WTC11 (cell line): ENCODE measurements at regions not wholly inside any gene's neighbourhood (a gene's known extent, or its start where the extent isn't known, plus 50 kb on each side); places are given as distances from the start of the nearest gene placed in this dataset.
A peak's percentile ranks its signal among the peaks of the same experiment; 100 is the strongest.

Experiments used
- ATAC-seq: fragments of 200-7000 bp; cut with Tn5 transposase; 2 replicates; pipeline ENCODE4 v1.10.0; 2021; ENCODE audit warnings: mild to moderate bottlenecking, moderate library complexity
- CTCF ChIA-PET: fragments of 300-600 bp; sonication (Branson Sonifier 250); formaldehyde crosslinking; loops from one replicate; lab custom pipeline; 2021; ENCODE audit warnings: antibody characterized with exemption; lab: Charles Lee
- POLR2A ChIA-PET: fragments of 350-600 bp; sonication (Branson Sonifier 250); formaldehyde crosslinking; loops from one replicate; lab custom pipeline; 2021; ENCODE audit warnings: antibody characterized with exemption; lab: Charles Lee
- DNase-seq: peaks from one replicate; pipeline ENCODE4 v3.0.0; 2021; ENCODE audit warnings: low spot score
- H3K27ac Mint-ChIP-seq: 2 replicates; pipeline ENCODE4 v1.8.0; 2021; ENCODE audit warnings: mixed read lengths
- H3K27me3 Mint-ChIP-seq: 2 replicates; pipeline ENCODE4 v1.8.0; 2021; ENCODE audit warnings: low read depth, mild to moderate bottlenecking, moderate library complexity, mixed read lengths
- H3K36me3 Mint-ChIP-seq: 2 replicates; pipeline ENCODE4 v1.8.0; 2021; ENCODE audit warnings: mixed read lengths
- H3K4me1 Mint-ChIP-seq: 2 replicates; pipeline ENCODE4 v1.8.0; 2022; ENCODE audit warnings: mixed read lengths
- H3K4me3 Mint-ChIP-seq: 2 replicates; pipeline ENCODE4 v1.8.0; 2021; ENCODE audit warnings: mild to moderate bottlenecking, moderate library complexity, mixed read lengths
- H3K9me3 Mint-ChIP-seq: 2 replicates; pipeline ENCODE4 v1.8.0; 2021; ENCODE audit warnings: mixed read lengths
- GTF2I ChIP-seq: fragments of 250-450 bp; sonication (Bioruptor Pico); conservative IDR thresholded peaks from 2 replicates; pipeline ENCODE4 v1.4.0; 2021; ENCODE audit warnings: mild to moderate bottlenecking
- IRF2 ChIP-seq: sonication (generic); formaldehyde crosslinking; IDR thresholded peaks from 2 replicates; pipeline ENCODE4 v1.8.0; 2022; ENCODE audit warnings: low read depth, missing genetic modification reagents, borderline replicate concordance
- JUN ChIP-seq: sonication (generic); formaldehyde crosslinking; IDR thresholded peaks from 2 replicates; pipeline ENCODE4 v1.8.0; 2023; ENCODE audit warnings: mild to moderate bottlenecking, missing genetic modification reagents
- NR2C2 ChIP-seq: sonication (generic); formaldehyde crosslinking; IDR thresholded peaks from 2 replicates; pipeline ENCODE4 v1.8.0; 2022; ENCODE audit warnings: mild to moderate bottlenecking, missing genetic modification reagents
- TEAD4 ChIP-seq: sonication (generic); formaldehyde crosslinking; IDR thresholded peaks from 2 replicates; pipeline ENCODE4 v1.8.0; 2022; ENCODE audit warnings: mild to moderate bottlenecking, missing genetic modification reagents
- ZNF396 ChIP-seq: fragments of 250-450 bp; sonication (Bioruptor Pico); IDR thresholded peaks from 2 replicates; pipeline ENCODE4 v1.8.0; 2021; ENCODE audit warnings: mild to moderate bottlenecking, moderate library complexity, borderline replicate concordance
- TF ChIP-seq, protein P1 (sequence below): fragments of 250-450 bp; sonication (Bioruptor Pico); IDR thresholded peaks from 2 replicates; pipeline ENCODE4 v2.1.2; 2022; ENCODE audit warnings: mild to moderate bottlenecking, moderate library complexity
- TF ChIP-seq, protein P2 (sequence below): fragments of 200-600 bp; IDR thresholded peaks from 2 replicates; pipeline ENCODE4 v1.8.0; 2022; ENCODE audit warnings: antibody characterized with exemption
- TF ChIP-seq, protein P3 (sequence below): fragments of 250-450 bp; sonication (Bioruptor Pico); IDR thresholded peaks from 2 replicates; pipeline ENCODE4 v1.9.0; 2021; ENCODE audit warnings: moderate library complexity, mild to moderate bottlenecking, inconsistent platforms, borderline replicate concordance
- TF ChIP-seq, protein P4 (sequence below): sonication (generic); formaldehyde crosslinking; IDR thresholded peaks from 2 replicates; pipeline ENCODE4 v1.8.1; 2023; ENCODE audit warnings: mild to moderate bottlenecking, moderate library complexity, missing genetic modification reagents
- TF ChIP-seq, protein P5 (sequence below): sonication (generic); formaldehyde crosslinking; IDR thresholded peaks from 2 replicates; pipeline ENCODE4 v1.8.1; 2022; ENCODE audit warnings: low read depth, mild to moderate bottlenecking, moderate library complexity, missing genetic modification reagents, borderline replicate concordance
- TF ChIP-seq, protein P6 (sequence below): sonication (generic); formaldehyde crosslinking; IDR thresholded peaks from 2 replicates; pipeline ENCODE4 v1.8.0; 2022; ENCODE audit warnings: missing genetic modification reagents
- TF ChIP-seq, protein P7 (sequence below): fragments of 250-450 bp; sonication (Bioruptor Pico); IDR thresholded peaks from 2 replicates; pipeline ENCODE4 v1.9.0; 2021; ENCODE audit warnings: mild to moderate bottlenecking, borderline replicate concordance
- TF ChIP-seq, protein P8 (sequence below): sonication (generic); formaldehyde crosslinking; IDR thresholded peaks from 2 replicates; pipeline ENCODE4 v1.8.1; 2023; ENCODE audit warnings: mild to moderate bottlenecking, missing genetic modification reagents

DNA sequence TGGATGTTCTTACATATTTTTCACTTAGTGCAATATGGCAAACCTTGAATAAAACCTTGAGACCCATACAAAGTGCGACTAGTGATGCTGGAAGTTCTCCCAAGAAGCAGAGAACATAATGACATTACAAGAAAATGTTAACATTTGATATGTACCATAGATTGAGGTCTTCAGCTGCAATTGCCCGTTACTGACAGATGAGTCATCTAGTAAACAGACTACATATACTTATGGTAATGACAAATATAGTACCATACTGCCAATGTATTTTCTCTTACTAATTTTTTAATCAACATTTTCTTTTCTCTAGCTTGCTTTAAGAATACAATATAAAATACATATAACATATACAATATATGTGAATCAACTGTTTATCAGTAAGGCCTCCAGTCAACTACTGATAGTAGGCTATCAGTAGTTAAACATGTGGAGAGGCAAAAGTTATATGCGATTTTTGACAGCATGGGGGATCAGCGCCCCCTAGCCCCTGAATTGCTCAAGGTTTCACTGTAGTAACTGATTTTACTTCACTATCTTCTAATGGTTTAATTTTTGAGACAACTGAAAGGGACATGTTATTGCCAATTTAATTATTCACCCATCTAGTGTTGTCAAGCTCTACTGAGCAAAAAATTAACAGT lies 166.7 kb upstream of the ADGRB3 start:
- CTCF ChIA-PET = interaction anchor here (1.0 kb wide), 1 partner anchor 124 kb away, joined by 6 read pairs; no protein-coding TSS in a partner anchor
- no peak overlapping the region for H3K4me3 Mint-ChIP-seq
- no peak for TF ChIP-seq TEAD4
- TF ChIP-seq, protein P1, sequence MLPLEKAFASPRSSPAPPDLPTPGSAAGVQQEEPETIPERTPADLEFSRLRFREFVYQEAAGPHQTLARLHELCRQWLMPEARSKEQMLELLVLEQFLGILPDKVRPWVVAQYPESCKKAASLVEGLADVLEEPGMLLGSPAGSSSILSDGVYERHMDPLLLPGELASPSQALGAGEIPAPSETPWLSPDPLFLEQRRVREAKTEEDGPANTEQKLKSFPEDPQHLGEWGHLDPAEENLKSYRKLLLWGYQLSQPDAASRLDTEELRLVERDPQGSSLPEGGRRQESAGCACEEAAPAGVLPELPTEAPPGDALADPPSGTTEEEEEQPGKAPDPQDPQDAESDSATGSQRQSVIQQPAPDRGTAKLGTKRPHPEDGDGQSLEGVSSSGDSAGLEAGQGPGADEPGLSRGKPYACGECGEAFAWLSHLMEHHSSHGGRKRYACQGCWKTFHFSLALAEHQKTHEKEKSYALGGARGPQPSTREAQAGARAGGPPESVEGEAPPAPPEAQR (CRISPR knock-in tag) = no peak
- TF ChIP-seq, protein P2, sequence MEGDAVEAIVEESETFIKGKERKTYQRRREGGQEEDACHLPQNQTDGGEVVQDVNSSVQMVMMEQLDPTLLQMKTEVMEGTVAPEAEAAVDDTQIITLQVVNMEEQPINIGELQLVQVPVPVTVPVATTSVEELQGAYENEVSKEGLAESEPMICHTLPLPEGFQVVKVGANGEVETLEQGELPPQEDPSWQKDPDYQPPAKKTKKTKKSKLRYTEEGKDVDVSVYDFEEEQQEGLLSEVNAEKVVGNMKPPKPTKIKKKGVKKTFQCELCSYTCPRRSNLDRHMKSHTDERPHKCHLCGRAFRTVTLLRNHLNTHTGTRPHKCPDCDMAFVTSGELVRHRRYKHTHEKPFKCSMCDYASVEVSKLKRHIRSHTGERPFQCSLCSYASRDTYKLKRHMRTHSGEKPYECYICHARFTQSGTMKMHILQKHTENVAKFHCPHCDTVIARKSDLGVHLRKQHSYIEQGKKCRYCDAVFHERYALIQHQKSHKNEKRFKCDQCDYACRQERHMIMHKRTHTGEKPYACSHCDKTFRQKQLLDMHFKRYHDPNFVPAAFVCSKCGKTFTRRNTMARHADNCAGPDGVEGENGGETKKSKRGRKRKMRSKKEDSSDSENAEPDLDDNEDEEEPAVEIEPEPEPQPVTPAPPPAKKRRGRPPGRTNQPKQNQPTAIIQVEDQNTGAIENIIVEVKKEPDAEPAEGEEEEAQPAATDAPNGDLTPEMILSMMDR = peak; percentile 43; the same call in 1 of the 2 replicates
- TF ChIP-seq, all 79 proteins: peak for 1
- peak; percentile 38; the same call in 1 of the 2 replicates for ATAC-seq
- peak; percentile 53 for DNase-seq
- no peak overlapping the region for H3K27ac Mint-ChIP-seq
- POLR2A ChIA-PET = no interaction called here
- H3K4me1 Mint-ChIP-seq = 0 out of 2 replicates have a peak, but pooled peaks cover 4% of the 10 kb centered on the region
- H3K36me3 Mint-ChIP-seq = no peaks in the 10 kb centered on the region
- no peaks in the 10 kb centered on the region for H3K9me3 Mint-ChIP-seq
- H3K27me3 Mint-ChIP-seq = no peaks in the 10 kb centered on the region

DNA sequence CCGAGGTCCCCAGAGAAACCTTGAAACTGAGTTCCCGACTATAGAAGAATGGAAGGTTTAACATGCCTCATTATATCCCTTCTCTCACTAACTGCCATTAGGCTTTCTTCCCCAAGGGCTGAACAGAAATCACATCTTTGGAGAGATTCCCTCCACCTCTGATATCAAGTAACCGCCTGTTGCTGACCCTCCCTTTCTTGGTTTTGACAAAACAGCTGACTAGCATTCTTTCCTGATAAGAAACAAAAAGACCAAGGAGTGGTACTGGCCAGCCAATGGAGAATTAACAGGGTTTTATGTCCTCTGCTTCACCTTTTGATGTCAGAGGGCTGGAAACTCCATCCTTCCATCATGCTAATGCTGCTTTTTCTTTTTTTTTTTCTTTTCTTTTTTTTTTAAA lies 176.6 kb upstream of the ADGRB3 start:
- Mint-ChIP-seq H3K4me3 (no peak overlapping the region), H3K27ac (no peak overlapping the region), H3K36me3 (peaks cover 8% of the 10 kb centered on the region), H3K9me3 (peaks cover 32% of the 10 kb centered on the region), H3K27me3 (no peaks in the 10 kb centered on the region), H3K4me1 (no peaks in the 10 kb centered on the region)
- CTCF ChIA-PET = no interaction called here
- POLR2A ChIA-PET = no interaction called here
- ATAC-seq (no peak), DNase-seq (no peak)
- no peak for TF ChIP-seq GTF2I (CRISPR knock-in tag)
- no peak for TF ChIP-seq IRF2
- TF ChIP-seq NR2C2 (CRISPR knock-in tag) = no peak
- TF ChIP-seq, protein P3, sequence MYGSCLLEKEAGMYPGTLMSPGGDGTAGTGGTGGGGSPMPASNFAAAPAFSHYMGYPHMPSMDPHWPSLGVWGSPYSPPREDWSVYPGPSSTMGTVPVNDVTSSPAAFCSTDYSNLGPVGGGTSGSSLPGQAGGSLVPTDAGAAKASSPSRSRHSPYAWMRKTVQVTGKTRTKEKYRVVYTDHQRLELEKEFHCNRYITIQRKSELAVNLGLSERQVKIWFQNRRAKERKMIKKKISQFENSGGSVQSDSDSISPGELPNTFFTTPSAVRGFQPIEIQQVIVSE = no peak
- TF ChIP-seq ZNF396 (CRISPR knock-in tag) = no peak
- no peak for TF ChIP-seq JUN (CRISPR knock-in tag)
- TF ChIP-seq, protein P4, sequence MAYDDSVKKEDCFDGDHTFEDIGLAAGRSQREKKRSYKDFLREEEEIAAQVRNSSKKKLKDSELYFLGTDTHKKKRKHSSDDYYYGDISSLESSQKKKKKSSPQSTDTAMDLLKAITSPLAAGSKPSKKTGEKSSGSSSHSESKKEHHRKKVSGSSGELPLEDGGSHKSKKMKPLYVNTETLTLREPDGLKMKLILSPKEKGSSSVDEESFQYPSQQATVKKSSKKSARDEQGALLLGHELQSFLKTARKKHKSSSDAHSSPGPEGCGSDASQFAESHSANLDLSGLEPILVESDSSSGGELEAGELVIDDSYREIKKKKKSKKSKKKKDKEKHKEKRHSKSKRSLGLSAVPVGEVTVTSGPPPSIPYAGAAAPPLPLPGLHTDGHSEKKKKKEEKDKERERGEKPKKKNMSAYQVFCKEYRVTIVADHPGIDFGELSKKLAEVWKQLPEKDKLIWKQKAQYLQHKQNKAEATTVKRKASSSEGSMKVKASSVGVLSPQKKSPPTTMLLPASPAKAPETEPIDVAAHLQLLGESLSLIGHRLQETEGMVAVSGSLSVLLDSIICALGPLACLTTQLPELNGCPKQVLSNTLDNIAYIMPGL (CRISPR knock-in tag) = no peak
- TF ChIP-seq, protein P5, sequence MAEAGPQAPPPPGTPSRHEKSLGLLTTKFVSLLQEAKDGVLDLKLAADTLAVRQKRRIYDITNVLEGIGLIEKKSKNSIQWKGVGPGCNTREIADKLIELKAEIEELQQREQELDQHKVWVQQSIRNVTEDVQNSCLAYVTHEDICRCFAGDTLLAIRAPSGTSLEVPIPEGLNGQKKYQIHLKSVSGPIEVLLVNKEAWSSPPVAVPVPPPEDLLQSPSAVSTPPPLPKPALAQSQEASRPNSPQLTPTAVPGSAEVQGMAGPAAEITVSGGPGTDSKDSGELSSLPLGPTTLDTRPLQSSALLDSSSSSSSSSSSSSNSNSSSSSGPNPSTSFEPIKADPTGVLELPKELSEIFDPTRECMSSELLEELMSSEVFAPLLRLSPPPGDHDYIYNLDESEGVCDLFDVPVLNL (CRISPR knock-in tag) = no peak
- TF ChIP-seq, protein P6, sequence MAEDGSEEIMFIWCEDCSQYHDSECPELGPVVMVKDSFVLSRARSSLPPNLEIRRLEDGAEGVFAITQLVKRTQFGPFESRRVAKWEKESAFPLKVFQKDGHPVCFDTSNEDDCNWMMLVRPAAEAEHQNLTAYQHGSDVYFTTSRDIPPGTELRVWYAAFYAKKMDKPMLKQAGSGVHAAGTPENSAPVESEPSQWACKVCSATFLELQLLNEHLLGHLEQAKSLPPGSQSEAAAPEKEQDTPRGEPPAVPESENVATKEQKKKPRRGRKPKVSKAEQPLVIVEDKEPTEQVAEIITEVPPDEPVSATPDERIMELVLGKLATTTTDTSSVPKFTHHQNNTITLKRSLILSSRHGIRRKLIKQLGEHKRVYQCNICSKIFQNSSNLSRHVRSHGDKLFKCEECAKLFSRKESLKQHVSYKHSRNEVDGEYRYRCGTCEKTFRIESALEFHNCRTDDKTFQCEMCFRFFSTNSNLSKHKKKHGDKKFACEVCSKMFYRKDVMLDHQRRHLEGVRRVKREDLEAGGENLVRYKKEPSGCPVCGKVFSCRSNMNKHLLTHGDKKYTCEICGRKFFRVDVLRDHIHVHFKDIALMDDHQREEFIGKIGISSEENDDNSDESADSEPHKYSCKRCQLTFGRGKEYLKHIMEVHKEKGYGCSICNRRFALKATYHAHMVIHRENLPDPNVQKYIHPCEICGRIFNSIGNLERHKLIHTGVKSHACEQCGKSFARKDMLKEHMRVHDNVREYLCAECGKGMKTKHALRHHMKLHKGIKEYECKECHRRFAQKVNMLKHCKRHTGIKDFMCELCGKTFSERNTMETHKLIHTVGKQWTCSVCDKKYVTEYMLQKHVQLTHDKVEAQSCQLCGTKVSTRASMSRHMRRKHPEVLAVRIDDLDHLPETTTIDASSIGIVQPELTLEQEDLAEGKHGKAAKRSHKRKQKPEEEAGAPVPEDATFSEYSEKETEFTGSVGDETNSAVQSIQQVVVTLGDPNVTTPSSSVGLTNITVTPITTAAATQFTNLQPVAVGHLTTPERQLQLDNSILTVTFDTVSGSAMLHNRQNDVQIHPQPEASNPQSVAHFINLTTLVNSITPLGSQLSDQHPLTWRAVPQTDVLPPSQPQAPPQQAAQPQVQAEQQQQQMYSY (CRISPR knock-in tag) = no peak
- TF ChIP-seq, protein P7, sequence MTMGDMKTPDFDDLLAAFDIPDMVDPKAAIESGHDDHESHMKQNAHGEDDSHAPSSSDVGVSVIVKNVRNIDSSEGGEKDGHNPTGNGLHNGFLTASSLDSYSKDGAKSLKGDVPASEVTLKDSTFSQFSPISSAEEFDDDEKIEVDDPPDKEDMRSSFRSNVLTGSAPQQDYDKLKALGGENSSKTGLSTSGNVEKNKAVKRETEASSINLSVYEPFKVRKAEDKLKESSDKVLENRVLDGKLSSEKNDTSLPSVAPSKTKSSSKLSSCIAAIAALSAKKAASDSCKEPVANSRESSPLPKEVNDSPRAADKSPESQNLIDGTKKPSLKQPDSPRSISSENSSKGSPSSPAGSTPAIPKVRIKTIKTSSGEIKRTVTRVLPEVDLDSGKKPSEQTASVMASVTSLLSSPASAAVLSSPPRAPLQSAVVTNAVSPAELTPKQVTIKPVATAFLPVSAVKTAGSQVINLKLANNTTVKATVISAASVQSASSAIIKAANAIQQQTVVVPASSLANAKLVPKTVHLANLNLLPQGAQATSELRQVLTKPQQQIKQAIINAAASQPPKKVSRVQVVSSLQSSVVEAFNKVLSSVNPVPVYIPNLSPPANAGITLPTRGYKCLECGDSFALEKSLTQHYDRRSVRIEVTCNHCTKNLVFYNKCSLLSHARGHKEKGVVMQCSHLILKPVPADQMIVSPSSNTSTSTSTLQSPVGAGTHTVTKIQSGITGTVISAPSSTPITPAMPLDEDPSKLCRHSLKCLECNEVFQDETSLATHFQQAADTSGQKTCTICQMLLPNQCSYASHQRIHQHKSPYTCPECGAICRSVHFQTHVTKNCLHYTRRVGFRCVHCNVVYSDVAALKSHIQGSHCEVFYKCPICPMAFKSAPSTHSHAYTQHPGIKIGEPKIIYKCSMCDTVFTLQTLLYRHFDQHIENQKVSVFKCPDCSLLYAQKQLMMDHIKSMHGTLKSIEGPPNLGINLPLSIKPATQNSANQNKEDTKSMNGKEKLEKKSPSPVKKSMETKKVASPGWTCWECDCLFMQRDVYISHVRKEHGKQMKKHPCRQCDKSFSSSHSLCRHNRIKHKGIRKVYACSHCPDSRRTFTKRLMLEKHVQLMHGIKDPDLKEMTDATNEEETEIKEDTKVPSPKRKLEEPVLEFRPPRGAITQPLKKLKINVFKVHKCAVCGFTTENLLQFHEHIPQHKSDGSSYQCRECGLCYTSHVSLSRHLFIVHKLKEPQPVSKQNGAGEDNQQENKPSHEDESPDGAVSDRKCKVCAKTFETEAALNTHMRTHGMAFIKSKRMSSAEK (CRISPR knock-in tag) = no peak
- TF ChIP-seq, protein P8, sequence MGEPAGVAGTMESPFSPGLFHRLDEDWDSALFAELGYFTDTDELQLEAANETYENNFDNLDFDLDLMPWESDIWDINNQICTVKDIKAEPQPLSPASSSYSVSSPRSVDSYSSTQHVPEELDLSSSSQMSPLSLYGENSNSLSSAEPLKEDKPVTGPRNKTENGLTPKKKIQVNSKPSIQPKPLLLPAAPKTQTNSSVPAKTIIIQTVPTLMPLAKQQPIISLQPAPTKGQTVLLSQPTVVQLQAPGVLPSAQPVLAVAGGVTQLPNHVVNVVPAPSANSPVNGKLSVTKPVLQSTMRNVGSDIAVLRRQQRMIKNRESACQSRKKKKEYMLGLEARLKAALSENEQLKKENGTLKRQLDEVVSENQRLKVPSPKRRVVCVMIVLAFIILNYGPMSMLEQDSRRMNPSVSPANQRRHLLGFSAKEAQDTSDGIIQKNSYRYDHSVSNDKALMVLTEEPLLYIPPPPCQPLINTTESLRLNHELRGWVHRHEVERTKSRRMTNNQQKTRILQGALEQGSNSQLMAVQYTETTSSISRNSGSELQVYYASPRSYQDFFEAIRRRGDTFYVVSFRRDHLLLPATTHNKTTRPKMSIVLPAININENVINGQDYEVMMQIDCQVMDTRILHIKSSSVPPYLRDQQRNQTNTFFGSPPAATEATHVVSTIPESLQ (CRISPR knock-in tag) = no peak
